GM19395 (cell line): ENCODE measurements at regions not wholly inside any gene's neighbourhood (a gene's known extent, or its start where the extent isn't known, plus 50 kb on each side); places are given as distances from the start of the nearest gene placed in this dataset.
A peak's percentile ranks its signal among the peaks of the same experiment; 100 is the strongest.

Source experiments
- ATAC-seq: cut with Tn5 transposase; IDR thresholded peaks from one replicate; pipeline ENCODE4 v1.9.1; 2021; ENCODE audit warnings: mild to moderate bottlenecking, moderate library complexity; ENCODE audit not compliant: unreplicated experiment

DNA sequence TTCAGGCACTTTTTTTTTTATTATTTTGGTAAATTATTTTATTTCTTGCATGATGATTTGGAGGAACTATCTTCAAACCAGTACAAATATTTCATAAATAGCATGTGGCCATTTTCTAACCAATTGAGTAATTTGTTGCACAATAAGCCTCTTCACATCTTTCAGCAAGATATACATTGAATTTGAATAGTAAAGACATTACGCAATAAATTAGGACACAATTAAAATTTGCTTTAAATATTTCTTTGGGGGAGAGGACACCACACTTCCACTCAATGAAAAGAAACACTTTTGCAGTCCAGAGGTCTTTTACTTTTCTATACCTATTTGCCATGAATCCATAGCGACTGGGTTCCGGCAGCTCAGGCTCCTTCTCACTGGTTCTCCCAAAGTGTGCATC, 762.6 kb upstream of the GOLIM4 start:
- no peak for ATAC-seq

DNA sequence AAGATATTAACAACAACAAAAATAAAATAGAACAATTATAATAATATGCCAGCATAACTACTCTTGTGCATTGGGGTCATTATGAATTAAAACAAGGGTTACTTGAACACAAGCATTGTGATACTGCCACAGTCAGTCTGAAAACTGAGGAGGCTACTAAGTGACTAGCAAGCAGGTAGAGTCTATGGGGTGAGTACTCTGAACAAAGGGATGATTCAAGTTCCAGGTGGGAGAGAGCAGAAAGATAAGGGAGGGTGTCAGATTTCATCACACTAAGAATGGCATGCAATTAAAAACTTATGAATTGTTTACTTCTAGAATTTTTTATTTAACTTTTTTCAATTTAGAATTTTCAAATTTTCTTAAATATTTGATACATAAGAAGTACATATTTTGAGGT, 754.4 kb upstream of the GOLIM4 start:
- ATAC-seq: no peak

DNA sequence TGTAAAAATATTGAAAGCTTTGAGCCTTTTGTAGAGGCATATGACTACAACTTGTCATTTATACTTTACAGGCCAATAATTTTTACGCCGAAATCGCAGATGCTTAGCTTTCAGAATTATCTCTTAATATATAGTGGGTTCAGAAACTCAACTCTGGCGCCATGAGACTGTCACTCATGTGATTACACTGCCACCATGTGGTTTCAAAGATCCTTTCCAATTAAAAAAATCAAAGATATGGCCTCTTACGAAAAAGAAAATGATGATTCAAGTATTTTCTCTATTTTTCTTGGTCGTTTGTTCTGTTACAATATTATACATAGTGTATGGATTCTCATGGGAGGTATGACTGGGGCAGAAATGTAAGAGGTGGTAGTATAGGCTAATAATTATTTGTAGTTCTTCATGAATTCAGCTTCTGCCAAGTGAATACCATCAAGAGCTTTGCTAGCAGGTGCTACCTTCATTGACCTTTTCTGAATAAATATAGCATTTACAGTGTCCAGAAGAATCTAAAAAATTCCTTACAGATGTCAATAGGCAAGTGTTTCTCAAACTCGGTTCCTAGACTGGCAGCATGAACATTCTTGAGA, 751.7 kb upstream of the GOLIM4 start:
- peak; percentile 81 for ATAC-seq

- no peak for ATAC-seq
These were observed 749.3 kb upstream of the GOLIM4 start for GRCh38 chr3:168844894-168845482.

- no peak for ATAC-seq
These were observed 748.7 kb upstream of the GOLIM4 start for GRCh38 chr3:168844472-168844871.

- no peak for ATAC-seq
These were observed 747.8 kb upstream of the GOLIM4 start for GRCh38 chr3:168843481-168843880.

DNA sequence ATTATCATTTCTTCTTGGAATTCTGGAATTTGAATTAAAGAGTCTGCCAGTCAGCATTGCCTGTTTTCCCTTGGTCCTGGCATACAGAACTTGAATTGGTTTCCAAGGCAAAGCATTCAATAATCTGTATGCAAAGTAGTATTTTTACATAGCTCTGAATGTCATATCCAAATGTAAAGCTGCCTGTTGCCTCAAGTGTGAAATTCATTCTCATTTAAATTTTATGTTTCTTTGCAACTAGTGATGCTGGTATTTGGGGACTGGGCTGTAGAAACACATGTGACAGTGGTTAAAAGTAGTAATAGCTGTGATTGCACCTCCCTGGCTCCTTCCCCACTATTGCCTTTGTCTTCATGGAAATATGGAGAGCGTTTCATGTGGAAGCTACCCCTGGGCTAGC, 743.9 kb upstream of the GOLIM4 start:
- ATAC-seq: no peak

DNA sequence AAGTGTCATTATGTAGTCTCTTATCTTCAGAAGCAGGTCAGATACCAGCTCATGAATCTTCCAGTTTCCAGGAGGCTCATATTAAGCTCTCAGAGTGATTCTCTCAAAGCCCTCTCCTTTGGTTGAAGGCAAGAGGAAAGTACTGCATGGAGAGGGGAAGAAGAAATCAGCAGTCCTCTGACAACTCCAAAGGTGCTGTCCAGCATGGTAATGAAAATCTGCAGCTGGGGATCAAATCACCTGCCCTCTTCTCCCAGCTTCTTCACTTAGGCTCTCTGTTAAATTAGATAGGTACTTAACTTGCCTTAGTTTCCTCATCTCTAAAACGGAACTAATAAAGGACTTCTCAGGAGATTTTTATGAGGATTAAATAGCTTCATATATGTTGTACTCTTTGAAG, 738.8 kb upstream of the GOLIM4 start:
- no peak for ATAC-seq

GRCh38 chr3:168828943-168829342, 733.2 kb upstream of the GOLIM4 start:
- ATAC-seq: no peak

GRCh38 chr3:168828536-168828935, 732.8 kb upstream of the GOLIM4 start:
- ATAC-seq: no peak

GRCh38 chr3:168828014-168828413, 732.3 kb upstream of the GOLIM4 start:
- no peak for ATAC-seq

GRCh38 chr3:168824107-168824506, 728.4 kb upstream of the GOLIM4 start:
- ATAC-seq: no peak

GRCh38 chr3:168823466-168823865, 727.7 kb upstream of the GOLIM4 start:
- ATAC-seq: no peak

- ATAC-seq: no peak
These were observed 725.2 kb upstream of the GOLIM4 start for GRCh38 chr3:168820810-168821415.

DNA sequence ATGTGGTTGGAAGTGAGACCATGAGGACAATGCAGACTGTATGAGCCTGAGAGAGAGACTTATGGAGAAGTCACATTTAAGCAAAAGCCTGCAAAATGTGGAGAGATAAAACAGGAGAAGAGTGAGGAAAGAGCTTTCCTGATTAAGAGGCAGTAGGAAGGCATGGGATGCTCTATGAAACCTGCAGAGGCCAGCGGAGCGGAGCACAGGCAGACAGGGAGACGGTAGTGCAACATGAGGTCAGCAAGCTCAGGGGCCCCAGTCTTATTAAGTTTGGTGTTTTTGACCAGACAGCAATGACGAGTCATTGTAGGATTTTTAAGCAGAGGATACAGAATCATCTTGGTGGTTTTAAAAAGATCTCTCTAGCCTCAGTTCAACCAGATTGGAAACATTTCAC, 721.5 kb upstream of the GOLIM4 start:
- no peak for ATAC-seq

GRCh38 chr3:168815946-168816345, 720.2 kb upstream of the GOLIM4 start:
- ATAC-seq: no peak

GRCh38 chr3:168813225-168813802, 717.6 kb upstream of the GOLIM4 start:
- ATAC-seq: no peak

DNA sequence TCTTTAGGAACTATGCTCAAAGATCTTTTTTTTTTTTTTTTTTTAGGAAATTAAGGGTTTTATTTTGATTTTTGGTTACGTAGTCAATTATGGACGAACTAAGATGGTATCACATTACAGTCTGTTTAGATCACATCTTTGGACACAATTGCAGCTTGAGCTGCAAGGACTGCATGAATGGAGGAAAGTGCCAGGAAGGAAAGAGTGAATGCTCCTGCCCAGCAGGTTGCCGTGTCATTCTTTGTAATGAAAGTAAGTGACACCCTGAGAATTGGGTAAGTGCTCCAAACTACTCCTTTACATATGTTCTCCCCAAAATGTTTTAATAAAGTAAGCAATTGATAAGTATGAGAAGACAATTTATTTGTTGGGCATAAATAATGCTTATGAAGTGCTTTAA, 716.5 kb upstream of the GOLIM4 start:
- ATAC-seq: no peak

DNA sequence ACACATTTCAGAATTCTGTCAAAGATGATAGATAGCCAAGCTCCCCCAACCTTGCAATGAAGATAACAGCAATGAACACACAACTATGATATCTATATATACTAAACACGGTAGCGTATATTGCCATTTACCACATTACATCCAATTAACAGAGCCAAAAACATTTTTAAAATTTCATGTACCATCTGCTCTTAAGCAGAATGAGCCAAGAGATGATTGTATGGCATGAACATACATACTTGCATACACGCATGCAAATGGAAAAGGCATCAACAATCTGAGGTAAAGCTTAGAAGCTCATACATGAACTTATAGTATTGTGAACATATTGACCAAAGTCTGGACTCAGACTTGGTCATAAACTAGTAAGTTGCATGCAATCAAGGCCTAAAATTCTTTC, 712.9 kb upstream of the GOLIM4 start:
- no peak for ATAC-seq

GRCh38 chr3:168807448-168807847, 711.7 kb upstream of the GOLIM4 start:
- no peak for ATAC-seq

- no peak for ATAC-seq
These were observed 711.1 kb upstream of the GOLIM4 start for GRCh38 chr3:168806871-168807270.

GRCh38 chr3:168803536-168803935, 707.8 kb upstream of the GOLIM4 start:
- no peak for ATAC-seq
